Gastrocnemius medialis (tissue), 4 donors: ENCODE measurements at regions not wholly inside any gene's neighbourhood (a gene's known extent, or its start where the extent isn't known, plus 50 kb on each side); places are given as distances from the start of the nearest gene placed in this dataset.

Experiments used
- POLR2A ChIP-seq, 2 donors: fragments of 450-650 bp; IDR thresholded peaks; one replicate each; pipeline ENCODE4 v1.6.1; 2017; ENCODE audit warnings: antibody characterized with exemption in 2 of 2, mild to moderate bottlenecking in 2 of 2, moderate library complexity in 2 of 2
- TF ChIP-seq, protein P1 (sequence below), 5 experiments: fragments of 450-650 bp in 3 of 5; fragments of 200-600 bp in 2 of 5; sonication (generic) in 2 of 5; IDR thresholded peaks in 4 of 5; conservative IDR thresholded peaks in 1 of 5; 1 replicate in 4 of 5; 2 replicates in 1 of 5; pipeline ENCODE4 v1.5.1; 2016 to 2019; ENCODE audit warnings: antibody characterized with exemption in 5 of 5, mild to moderate bottlenecking in 3 of 5, moderate library complexity in 3 of 5

DNA sequence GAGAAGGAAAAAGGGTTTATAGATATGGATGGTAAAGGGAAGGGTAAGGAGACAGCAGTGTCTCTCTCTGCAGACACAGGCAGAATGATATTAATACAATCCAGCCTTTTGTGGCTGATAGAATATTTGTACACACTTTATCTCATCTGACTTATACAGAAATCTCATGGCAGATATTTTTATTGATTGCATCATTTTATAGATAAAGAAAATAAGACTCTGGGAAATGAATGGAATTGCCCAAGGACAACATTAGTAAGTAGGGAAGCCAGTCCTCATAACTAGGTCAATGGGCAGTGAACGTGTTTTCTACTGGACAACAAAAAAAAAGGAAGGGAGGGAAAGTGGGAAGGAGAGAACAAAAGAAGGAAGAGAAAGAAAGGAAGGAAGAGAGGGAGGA lies 236.4 kb upstream of the EPHA4 start:
- TF ChIP-seq, protein P1, sequence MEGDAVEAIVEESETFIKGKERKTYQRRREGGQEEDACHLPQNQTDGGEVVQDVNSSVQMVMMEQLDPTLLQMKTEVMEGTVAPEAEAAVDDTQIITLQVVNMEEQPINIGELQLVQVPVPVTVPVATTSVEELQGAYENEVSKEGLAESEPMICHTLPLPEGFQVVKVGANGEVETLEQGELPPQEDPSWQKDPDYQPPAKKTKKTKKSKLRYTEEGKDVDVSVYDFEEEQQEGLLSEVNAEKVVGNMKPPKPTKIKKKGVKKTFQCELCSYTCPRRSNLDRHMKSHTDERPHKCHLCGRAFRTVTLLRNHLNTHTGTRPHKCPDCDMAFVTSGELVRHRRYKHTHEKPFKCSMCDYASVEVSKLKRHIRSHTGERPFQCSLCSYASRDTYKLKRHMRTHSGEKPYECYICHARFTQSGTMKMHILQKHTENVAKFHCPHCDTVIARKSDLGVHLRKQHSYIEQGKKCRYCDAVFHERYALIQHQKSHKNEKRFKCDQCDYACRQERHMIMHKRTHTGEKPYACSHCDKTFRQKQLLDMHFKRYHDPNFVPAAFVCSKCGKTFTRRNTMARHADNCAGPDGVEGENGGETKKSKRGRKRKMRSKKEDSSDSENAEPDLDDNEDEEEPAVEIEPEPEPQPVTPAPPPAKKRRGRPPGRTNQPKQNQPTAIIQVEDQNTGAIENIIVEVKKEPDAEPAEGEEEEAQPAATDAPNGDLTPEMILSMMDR (IDR thresholded peaks at IDR 0.05 in 4 of 5, conservative IDR thresholded peaks at IDR 0.05 in 1 of 5) = no peak
- TF ChIP-seq POLR2A (IDR thresholded peaks at IDR 0.05) = no peak
